C4-2B (cell line): ENCODE measurements at regions not wholly inside any gene's neighbourhood (a gene's known extent, or its start where the extent isn't known, plus 50 kb on each side); places are given as distances from the start of the nearest gene placed in this dataset.

ENCODE experiments used
- H3K27ac ChIP-seq: fragments of 450-650 bp; 2 replicates; pipeline ENCODE4 v1.5.1; 2017
- ZFX ChIP-seq: fragments of 450-650 bp; IDR thresholded peaks from 2 replicates; pipeline ENCODE4 v1.6.1; 2017
- TF ChIP-seq, protein P1 (sequence below): fragments of 450-650 bp; conservative IDR thresholded peaks from 2 replicates; pipeline ENCODE4 v1.5.1; 2017; ENCODE audit warnings: mild to moderate bottlenecking

DNA sequence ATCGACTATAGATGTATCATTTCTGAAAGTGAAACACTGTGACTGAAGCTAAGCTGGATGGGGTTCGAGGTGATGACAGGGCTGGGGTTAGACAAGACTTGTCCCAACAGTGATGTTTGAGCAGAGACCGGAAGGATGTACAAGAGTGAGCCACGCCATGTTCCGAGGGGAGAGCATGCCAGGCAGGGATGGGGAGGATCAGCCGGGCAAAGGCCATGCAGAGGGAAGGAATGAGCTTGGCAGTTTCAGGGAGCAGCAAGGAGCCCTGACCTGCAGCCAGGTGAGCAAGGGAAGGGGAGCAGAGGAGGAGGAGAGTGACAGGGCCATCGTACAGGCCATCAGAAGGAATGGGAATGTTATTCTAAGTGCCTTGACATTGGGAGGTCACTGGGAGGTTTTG lies 114.9 kb upstream of the GPR26 start:
- H3K27ac ChIP-seq, result no peak overlapping the region
- TF ChIP-seq, protein P1, sequence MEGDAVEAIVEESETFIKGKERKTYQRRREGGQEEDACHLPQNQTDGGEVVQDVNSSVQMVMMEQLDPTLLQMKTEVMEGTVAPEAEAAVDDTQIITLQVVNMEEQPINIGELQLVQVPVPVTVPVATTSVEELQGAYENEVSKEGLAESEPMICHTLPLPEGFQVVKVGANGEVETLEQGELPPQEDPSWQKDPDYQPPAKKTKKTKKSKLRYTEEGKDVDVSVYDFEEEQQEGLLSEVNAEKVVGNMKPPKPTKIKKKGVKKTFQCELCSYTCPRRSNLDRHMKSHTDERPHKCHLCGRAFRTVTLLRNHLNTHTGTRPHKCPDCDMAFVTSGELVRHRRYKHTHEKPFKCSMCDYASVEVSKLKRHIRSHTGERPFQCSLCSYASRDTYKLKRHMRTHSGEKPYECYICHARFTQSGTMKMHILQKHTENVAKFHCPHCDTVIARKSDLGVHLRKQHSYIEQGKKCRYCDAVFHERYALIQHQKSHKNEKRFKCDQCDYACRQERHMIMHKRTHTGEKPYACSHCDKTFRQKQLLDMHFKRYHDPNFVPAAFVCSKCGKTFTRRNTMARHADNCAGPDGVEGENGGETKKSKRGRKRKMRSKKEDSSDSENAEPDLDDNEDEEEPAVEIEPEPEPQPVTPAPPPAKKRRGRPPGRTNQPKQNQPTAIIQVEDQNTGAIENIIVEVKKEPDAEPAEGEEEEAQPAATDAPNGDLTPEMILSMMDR, result no peak
- no peak for TF ChIP-seq ZFX

DNA sequence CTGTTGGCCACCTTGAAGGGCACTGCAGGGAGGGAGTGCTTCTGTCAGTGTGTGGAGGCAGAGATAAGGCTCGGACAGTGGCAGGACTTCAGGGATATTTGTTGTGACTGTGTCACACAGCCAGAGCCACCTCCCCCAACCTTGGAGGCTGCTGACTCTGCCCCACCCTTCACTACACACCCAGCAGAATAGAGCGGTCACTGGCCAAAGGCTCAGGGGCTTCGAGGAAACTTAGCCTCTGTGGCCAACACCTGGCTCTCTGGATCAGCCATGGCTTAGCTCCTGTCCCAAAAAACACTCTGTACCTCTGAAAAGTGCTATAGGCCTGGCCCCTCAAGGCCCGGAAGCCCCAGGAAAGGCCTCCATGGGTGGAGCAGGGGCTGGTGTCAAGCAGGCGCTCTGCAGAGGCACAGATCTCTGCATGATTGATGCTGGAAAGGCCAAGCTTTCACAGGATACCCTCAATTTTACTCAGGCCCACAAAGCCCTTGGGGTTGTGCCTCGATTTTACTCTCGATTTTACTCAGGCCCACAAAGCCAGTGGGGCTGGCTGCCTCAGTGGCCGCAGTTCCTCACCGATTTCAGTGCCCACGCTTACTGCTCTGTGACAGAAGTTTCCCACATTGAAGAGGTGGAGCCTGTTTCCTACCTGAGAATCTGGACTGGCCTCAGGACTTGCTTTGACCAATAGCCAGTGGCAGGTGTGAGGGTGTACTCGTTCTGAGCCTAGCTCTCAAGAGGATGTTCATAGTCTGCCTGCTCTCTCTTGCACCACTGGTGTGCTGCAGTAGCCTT lies 113.2 kb upstream of the GPR26 start:
- no peak overlapping the region for H3K27ac ChIP-seq

DNA sequence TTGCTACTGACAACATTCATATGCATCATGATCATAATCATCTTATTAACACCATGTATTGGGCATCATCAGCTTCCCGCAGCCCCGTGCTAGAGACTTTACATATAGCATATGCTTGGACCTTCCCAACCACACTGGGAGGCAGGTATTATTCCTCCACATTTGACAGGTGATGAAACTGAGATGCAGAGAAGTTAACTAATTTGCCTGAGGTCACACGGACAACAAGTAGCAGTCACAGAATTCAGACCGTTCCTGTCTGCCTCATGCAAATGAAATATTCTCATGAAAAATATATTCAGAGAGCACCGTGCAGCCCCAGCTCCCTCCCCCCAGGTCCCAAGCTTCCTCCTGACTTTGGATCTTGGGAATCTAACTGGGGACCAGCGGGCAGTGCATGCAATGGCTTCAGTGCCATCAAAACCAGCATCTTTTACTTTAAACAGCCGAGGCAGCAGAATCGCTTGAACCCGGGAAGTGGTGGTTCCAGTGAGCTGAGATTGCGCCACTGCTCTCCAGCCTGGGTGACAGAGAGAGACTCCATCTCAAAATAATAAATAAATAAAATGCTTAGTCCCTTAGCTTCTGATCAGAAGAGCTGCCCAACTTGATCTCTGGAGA lies 112.2 kb upstream of the GPR26 start:
- TF ChIP-seq ZFX, result no peak
- TF ChIP-seq, protein P1, result no peak
- H3K27ac ChIP-seq, result no peak overlapping the region

More for the DNA sequence above, 113.2 kb upstream of the GPR26 start:
- TF ChIP-seq, protein P1, result no peak
- no peak for TF ChIP-seq ZFX

DNA sequence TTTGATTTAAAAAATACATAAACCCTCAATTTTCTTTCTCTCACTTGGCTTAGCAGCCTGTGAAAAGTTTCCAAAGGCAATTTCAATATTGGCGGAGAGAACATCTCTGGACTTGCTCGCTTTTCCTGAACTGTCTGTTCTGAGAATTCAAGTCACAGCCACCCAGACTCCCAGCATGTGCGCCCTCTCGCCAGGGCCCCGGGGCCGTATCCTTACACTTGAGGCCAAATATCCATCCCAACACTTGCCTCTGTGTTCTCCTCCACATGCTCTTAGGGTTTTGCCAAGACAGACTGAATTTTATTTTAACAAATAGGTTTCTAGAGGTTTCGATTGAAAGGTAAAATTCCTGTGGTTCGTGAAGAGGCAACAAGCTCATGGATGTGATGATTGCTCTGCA lies 111.5 kb upstream of the GPR26 start:
- TF ChIP-seq, protein P1, result no peak
- TF ChIP-seq ZFX, result no peak
- H3K27ac ChIP-seq, result no peak overlapping the region

DNA sequence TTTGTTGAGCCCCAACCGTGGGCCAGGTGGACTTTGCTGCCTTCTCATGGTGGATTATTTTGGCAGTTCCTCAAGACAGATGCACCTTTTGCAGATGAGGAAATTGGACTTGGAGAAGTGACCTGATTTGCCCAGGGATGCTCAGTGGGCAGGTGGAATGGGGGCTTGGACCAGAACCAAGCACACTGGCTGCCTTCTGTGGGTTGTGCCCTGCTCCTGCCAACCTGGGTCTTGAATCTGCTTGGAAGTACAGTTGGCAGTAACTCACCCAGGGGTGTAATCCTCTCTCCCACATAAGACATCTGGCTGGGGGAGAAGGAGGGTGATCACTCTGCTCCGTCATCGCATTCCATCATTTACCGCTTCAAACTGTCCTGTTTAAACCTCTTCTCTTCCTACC lies 110.5 kb upstream of the GPR26 start:
- TF ChIP-seq, protein P1, result no peak
- TF ChIP-seq ZFX, result no peak
- H3K27ac ChIP-seq, result no peak overlapping the region

DNA sequence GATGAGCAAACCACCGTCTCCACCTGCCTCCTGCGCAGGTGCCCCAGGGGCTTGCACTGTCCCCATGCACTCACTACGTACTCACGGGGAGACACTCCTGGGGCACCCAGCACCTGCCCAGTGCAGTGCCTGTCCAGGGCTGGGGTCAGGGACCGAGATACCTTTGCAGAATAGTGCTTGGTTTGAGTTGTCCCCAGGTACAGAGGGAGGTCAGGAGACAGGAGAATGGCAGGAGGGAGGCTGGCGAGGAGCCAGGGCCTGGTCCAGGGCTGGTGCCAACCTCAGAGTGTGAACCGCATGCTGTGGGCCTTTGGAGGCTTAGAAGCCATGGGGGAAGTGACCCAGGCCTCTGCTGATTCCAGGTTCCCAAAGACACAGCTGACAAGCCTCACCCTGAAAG lies 110.1 kb upstream of the GPR26 start:
- H3K27ac ChIP-seq, result no peak overlapping the region
- TF ChIP-seq, protein P1, result no peak
- TF ChIP-seq ZFX, result no peak

DNA sequence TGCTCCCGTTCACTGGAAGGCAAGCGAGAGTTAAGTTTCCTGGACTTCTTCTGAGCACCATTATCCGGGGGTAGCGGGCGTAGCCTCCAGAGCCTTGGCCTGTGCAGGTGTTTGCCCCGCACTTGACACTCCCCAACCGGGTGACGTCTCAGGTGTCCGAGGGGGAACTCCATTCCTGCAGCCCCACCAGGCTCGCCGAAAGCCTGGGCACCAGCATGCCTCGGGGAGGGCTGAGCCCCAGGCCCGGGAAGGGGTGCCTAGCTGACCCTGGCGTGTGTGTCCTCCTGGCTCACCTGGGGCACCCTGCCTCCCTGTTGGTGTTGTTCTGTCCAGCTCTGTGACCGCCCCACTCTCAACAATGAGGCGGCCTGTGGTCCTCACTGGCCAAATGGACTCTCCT lies 109.4 kb upstream of the GPR26 start:
- TF ChIP-seq, protein P1, result no peak
- no peak for TF ChIP-seq ZFX
- no peak overlapping the region for H3K27ac ChIP-seq
